ENCODE measurements at regions not wholly inside any gene's neighbourhood (a gene's known extent, or its start where the extent isn't known, plus 50 kb on each side); places are given as distances from the start of the nearest gene placed in this dataset.

DNA sequence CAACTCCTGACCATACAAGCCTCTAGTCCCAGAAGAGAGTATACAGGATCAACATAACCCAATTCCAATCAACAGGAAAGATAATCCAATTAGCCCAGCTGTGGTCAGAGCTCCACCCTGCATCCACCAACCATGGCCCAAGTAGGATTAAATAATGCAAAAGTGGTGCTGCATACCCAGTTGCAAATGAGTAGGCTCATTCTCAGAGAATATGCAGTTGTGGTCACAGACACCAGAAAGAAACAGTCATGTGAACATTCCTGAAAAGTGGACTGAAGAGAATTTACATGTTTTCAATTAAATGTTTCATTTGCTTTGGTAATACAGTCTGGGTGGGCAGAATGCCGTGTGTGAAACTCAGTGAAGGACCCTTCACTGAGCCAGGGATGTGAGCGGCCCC lies 167.2 kb upstream of the BMP4 start:
- TF ChIP-seq EP300 (IDR thresholded peaks at IDR 0.05; ENCODE audit: borderline replicate concordance) (no peak), CEBPB (IDR thresholded peaks at IDR 0.05) (no peak), MAX (IDR thresholded peaks at IDR 0.05) (no peak), YY1 (IDR thresholded peaks at IDR 0.05; ENCODE audit: low read depth) (no peak), CREB1 (IDR thresholded peaks at IDR 0.05; ENCODE audit: low read depth) (no peak), USF1 (IDR thresholded peaks at IDR 0.05) (no peak), REST (IDR thresholded peaks at IDR 0.05; ENCODE audit: low read depth) (no peak), TAF1 (IDR thresholded peaks at IDR 0.05; ENCODE audit: low read depth) (no peak), NFIC (IDR thresholded peaks at IDR 0.05) (no peak), TCF12 (IDR thresholded peaks at IDR 0.05; ENCODE audit: low read depth) (no peak), ZBTB7A (IDR thresholded peaks at IDR 0.05; ENCODE audit: low read depth) (no peak), FOXM1 (IDR thresholded peaks at IDR 0.05; ENCODE audit: borderline replicate concordance, low read depth) (no peak), RAD21 (IDR thresholded peaks at IDR 0.05; ENCODE audit: low read depth) (no peak)

Measured in Ishikawa (cell line).